Thyroid gland (tissue), 4 donors: ENCODE measurements at regions not wholly inside any gene's neighbourhood (a gene's known extent, or its start where the extent isn't known, plus 50 kb on each side); places are given as distances from the start of the nearest gene placed in this dataset.

Source experiments
- POLR2A ChIP-seq, 2 donors: fragments of 450-650 bp; IDR thresholded peaks; one replicate each; pipeline ENCODE4 v1.6.1; 2017; ENCODE audit warnings: antibody characterized with exemption in 2 of 2, mild to moderate bottlenecking in 2 of 2, moderate library complexity in 1 of 2
- TF ChIP-seq, protein P1 (sequence below), 6 experiments: fragments of 200-600 bp in 3 of 6; fragments of 450-650 bp in 3 of 6; sonication (generic) in 3 of 6; IDR thresholded peaks; one replicate each; pipeline ENCODE4 v1.5.1; 2016 to 2019; ENCODE audit warnings: antibody characterized with exemption in 6 of 6, mild to moderate bottlenecking in 2 of 6, inconsistent platforms in 1 of 6, moderate library complexity in 1 of 6

DNA sequence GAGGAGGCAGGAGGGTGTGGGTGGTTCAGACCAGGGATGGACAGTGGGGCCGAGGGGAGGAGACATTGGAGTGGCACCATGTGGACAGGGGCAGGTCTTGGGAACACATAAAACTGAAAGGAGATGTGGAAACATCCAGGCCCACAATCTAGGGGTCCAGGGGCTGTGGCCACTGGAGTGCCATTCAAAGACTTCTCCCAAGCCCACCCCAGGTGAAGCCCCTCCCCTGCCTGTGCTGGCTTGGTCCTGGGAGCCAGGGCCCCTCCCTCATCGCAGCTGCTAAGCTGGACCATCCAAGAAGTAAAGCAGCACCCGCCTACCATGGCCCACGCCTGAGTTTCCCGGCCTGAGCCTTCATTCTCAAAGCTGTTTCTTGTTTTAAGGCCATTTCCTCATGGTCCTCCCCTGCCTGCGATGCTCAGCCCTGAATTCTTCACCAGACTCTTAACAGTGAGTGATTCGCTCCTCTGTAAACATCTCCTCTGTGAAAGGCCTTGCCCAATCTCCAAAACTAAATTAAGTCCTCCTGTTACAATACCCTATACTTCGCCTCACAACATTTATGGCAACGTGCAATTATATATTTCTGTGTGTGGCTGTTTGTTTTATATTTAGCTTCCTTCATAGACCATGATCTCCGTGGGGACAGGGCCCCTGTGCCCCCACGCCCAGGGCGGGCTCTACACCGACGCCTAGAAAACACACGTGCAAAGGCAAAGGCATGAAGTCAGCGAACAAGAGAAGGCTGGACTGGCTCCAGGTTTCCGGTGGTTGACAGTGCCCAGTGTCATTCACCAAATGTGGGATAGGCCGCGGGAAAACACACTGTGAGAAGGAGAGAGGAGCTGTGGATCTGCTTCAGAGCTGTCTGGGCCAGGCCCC is 267.8 kb downstream of the ERMARD start:
- TF ChIP-seq, protein P1, sequence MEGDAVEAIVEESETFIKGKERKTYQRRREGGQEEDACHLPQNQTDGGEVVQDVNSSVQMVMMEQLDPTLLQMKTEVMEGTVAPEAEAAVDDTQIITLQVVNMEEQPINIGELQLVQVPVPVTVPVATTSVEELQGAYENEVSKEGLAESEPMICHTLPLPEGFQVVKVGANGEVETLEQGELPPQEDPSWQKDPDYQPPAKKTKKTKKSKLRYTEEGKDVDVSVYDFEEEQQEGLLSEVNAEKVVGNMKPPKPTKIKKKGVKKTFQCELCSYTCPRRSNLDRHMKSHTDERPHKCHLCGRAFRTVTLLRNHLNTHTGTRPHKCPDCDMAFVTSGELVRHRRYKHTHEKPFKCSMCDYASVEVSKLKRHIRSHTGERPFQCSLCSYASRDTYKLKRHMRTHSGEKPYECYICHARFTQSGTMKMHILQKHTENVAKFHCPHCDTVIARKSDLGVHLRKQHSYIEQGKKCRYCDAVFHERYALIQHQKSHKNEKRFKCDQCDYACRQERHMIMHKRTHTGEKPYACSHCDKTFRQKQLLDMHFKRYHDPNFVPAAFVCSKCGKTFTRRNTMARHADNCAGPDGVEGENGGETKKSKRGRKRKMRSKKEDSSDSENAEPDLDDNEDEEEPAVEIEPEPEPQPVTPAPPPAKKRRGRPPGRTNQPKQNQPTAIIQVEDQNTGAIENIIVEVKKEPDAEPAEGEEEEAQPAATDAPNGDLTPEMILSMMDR (IDR thresholded peaks at IDR 0.05): no peak
- no peak for TF ChIP-seq POLR2A (IDR thresholded peaks at IDR 0.05)
